Keratinocyte (primary cell): ENCODE measurements at regions not wholly inside any gene's neighbourhood (a gene's known extent, or its start where the extent isn't known, plus 50 kb on each side); places are given as distances from the start of the nearest gene placed in this dataset.

Experiments used
- EZH2 ChIP-seq: IDR thresholded peaks from one replicate; pipeline ENCODE4 v1.6.1; 2012; ENCODE audit warnings: inconsistent platforms, mild to moderate bottlenecking, low read length, moderate library complexity
- TF ChIP-seq, protein P1 (sequence below), 3 experiments: IDR thresholded peaks in 1 of 3; conservative IDR thresholded peaks in 1 of 3; optimal IDR thresholded peaks in 1 of 3; 2 replicates in 2 of 3; 3 replicates in 1 of 3; pipeline versions ENCODE3 to v1.5.1; 2011; ENCODE audit warnings: low read length in 3 of 3, mild to moderate bottlenecking in 3 of 3, moderate library complexity in 2 of 3, control low read depth in 1 of 3, inconsistent platforms in 1 of 3; ENCODE audit not compliant: insufficient read depth in 2 of 3; ENCODE audit errors: extremely low read depth in 1 of 3

DNA sequence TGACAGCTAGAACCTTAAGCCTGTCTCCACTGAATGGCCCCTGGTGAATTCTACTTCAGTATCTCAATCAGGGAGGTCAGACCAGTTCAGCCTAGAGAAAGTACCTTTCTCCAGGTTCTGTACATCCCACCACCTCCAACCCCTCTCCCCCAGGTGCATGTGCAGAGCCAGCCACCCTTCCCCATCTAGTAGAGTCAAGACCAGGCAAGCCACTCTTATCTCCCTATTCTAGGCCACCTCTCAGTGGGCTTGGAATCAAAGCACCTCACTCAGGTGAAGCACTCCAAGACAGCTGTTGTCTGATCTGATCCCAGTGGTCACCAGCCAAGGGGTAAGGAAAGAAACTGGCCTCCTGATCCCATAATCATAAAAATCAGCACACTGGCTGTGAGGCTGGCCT lies 340.9 kb downstream of the BCL11B start:
- TF ChIP-seq, protein P1, sequence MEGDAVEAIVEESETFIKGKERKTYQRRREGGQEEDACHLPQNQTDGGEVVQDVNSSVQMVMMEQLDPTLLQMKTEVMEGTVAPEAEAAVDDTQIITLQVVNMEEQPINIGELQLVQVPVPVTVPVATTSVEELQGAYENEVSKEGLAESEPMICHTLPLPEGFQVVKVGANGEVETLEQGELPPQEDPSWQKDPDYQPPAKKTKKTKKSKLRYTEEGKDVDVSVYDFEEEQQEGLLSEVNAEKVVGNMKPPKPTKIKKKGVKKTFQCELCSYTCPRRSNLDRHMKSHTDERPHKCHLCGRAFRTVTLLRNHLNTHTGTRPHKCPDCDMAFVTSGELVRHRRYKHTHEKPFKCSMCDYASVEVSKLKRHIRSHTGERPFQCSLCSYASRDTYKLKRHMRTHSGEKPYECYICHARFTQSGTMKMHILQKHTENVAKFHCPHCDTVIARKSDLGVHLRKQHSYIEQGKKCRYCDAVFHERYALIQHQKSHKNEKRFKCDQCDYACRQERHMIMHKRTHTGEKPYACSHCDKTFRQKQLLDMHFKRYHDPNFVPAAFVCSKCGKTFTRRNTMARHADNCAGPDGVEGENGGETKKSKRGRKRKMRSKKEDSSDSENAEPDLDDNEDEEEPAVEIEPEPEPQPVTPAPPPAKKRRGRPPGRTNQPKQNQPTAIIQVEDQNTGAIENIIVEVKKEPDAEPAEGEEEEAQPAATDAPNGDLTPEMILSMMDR (optimal IDR thresholded peaks at IDR 0.05 in 1 of 3, IDR thresholded peaks at IDR 0.05 in 1 of 3, conservative IDR thresholded peaks at IDR 0.05 in 1 of 3; ENCODE audit: extremely low read depth in 1 of 3, insufficient read depth in 2 of 3, low read length in 3 of 3), result no peak
- no peak for TF ChIP-seq EZH2
